AG10803 (cell line): ENCODE measurements at regions not wholly inside any gene's neighbourhood (a gene's known extent, or its start where the extent isn't known, plus 50 kb on each side); places are given as distances from the start of the nearest gene placed in this dataset.

Source experiments
- DNase-seq: peaks from one replicate; pipeline ENCODE4 v3.0.0; 2010; ENCODE audit warnings: low read depth
- H3K4me3 ChIP-seq: 2 replicates; pipeline ENCODE4 v1.5.1; 2011; ENCODE audit warnings: mild to moderate bottlenecking, low read length, control low read depth
- CTCF ChIP-seq: conservative IDR thresholded peaks from 2 replicates; pipeline ENCODE4 v1.5.1; 2011; ENCODE audit warnings: mild to moderate bottlenecking, low read length, control low read depth, inconsistent platforms

- H3K4me3 ChIP-seq, result no peak overlapping the region
- no peak for DNase-seq
- TF ChIP-seq CTCF, result no peak
Measured at GRCh38 chr1:217336724-217337123, 294.2 kb downstream of the GPATCH2 start.

GRCh38 chr1:217333939-217334338 is 297.0 kb downstream of the GPATCH2 start:
- H3K4me3 ChIP-seq, result no peak overlapping the region
- DNase-seq, result peak; percentile 5
- TF ChIP-seq CTCF, result peak; percentile 69

DNA sequence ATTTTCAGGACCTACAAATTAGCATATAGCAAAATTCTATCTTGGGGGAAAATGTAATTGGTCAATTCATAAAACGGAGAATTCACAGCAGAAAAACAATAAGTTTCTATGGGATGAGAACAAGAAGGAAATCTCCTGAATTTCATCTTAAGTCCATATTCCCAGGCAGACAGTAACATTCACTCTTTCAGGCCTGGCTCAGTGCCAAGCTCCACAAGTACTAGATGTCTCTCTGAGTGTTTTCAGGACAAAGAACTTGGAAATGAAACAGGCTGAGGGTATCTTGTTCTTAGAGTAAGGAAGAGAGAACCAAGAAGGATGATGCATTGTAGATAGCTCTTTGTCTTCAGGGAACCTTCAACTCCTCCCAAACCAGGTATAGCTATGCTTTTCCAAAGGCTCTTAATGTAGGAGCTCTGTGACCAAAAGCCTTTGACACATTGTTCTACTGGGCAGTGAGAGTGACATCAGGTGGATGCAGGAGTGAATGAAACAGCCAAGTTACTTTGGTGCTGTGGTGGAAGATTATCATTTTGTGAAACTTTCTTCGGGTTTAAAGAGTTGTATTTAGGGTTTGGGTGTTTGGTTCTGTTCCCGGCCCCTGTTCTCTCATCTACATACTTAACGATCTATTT is 298.3 kb downstream of the GPATCH2 start:
- no peak overlapping the region for H3K4me3 ChIP-seq
- DNase-seq, result no peak

GRCh38 chr1:217331698-217332097 is 299.2 kb downstream of the GPATCH2 start:
- DNase-seq, result no peak
- no peak for TF ChIP-seq CTCF
- no peak overlapping the region for H3K4me3 ChIP-seq

More for the DNA sequence above, 298.3 kb downstream of the GPATCH2 start:
- no peak for TF ChIP-seq CTCF

DNA sequence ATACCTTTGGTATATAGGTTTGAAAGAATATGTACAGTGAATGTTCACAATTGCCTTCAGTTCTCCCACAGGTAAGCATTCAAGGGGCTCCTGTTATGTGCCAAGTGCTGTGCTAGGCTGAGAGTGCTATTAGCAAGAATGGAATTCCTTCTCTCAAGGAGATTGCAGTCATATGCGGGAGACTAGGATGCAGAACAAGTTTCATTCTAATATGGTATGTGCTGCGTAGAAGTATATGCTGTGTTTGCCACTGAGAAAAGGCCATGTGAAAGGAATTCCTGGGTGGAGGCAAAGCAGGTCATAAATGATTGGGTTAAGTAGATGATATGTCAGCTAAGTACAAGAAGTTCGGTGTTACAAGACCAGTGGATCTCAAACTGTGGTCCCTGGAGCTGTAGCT is 303.0 kb downstream of the GPATCH2 start:
- DNase-seq, result no peak
- no peak for TF ChIP-seq CTCF
- H3K4me3 ChIP-seq, result no peak overlapping the region

DNA sequence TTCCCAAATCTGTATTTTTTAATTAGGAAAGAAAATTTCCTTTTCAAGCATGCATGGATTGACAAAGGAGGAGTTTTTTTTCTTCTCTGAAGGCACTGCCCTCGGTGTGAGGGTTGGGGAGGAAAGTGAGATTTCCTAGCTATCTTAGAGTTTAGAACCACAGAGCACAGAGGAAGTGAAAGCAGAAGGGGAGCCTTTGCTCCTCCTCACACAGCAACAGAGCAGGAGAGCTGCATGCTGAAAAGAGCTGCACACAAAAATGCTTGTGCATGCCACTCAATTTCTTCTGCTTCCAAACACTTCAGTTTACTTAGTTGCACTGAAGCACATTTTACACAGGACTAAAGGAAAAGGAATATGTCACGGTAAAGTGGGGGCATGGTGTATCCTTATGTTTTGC is 308.1 kb downstream of the GPATCH2 start:
- H3K4me3 ChIP-seq, result no peak overlapping the region
- TF ChIP-seq CTCF, result no peak
- no peak for DNase-seq

- DNase-seq, result no peak
- no peak overlapping the region for H3K4me3 ChIP-seq
- no peak for TF ChIP-seq CTCF
Measured at GRCh38 chr1:217315346-217315745, 315.5 kb downstream of the GPATCH2 start.
